ENCODE measurements at regions not wholly inside any gene's neighbourhood (a gene's known extent, or its start where the extent isn't known, plus 50 kb on each side); places are given as distances from the start of the nearest gene placed in this dataset.

GRCh38 chr5:2432076-2432920 lies 319.2 kb downstream of the IRX2 start:
- Mint-ChIP-seq H3K4me3 (no peak overlapping the region), H3K9me3 (no peaks in the 10 kb centered on the region), H3K36me3 (no peaks in the 10 kb centered on the region)

GRCh38 chr5:2430606-2431005 lies 320.9 kb downstream of the IRX2 start:
- Mint-ChIP-seq H3K4me3 (no peak overlapping the region), H3K27me3 (no peaks in the 10 kb centered on the region), H3K4me1 (no peaks in the 10 kb centered on the region), H3K9me3 (no peaks in the 10 kb centered on the region), H3K27ac (no peak overlapping the region), H3K36me3 (no peaks in the 10 kb centered on the region)
- no peak for ATAC-seq

More at GRCh38 chr5:2432076-2432920, 319.2 kb downstream of the IRX2 start:
- Mint-ChIP-seq H3K27me3 (no peaks in the 10 kb centered on the region), H3K4me1 (no peaks in the 10 kb centered on the region), H3K27ac (no peak overlapping the region)
- no peak for ATAC-seq

GRCh38 chr5:2427983-2428382 lies 323.5 kb downstream of the IRX2 start:
- Mint-ChIP-seq H3K9me3 (no peaks in the 10 kb centered on the region), H3K36me3 (no peaks in the 10 kb centered on the region), H3K27ac (no peak overlapping the region), H3K4me1 (no peaks in the 10 kb centered on the region), H3K4me3 (no peak overlapping the region), H3K27me3 (no peaks in the 10 kb centered on the region)
- ATAC-seq: no peak

- Mint-ChIP-seq H3K4me3 (no peak overlapping the region), H3K36me3 (no peaks in the 10 kb centered on the region), H3K27ac (no peak overlapping the region), H3K9me3 (peaks cover 4% of the 10 kb centered on the region), H3K4me1 (no peaks in the 10 kb centered on the region), H3K27me3 (no peaks in the 10 kb centered on the region)
- no peak for ATAC-seq
Observed at GRCh38 chr5:2423634-2424033, 327.8 kb downstream of the IRX2 start.

- H3K4me3 Mint-ChIP-seq: no peak overlapping the region
- H3K9me3 Mint-ChIP-seq: peaks cover 4% of the 10 kb centered on the region
- no peak overlapping the region for H3K27ac Mint-ChIP-seq
- H3K4me1 Mint-ChIP-seq: no peaks in the 10 kb centered on the region
- ATAC-seq: no peak
- no peaks in the 10 kb centered on the region for H3K27me3 Mint-ChIP-seq
- no peaks in the 10 kb centered on the region for H3K36me3 Mint-ChIP-seq
Observed at GRCh38 chr5:2417301-2417700, 334.2 kb downstream of the IRX2 start.

- H3K4me1 Mint-ChIP-seq: no peaks in the 10 kb centered on the region
- no peaks in the 10 kb centered on the region for H3K36me3 Mint-ChIP-seq
- ATAC-seq: no peak
- no peak overlapping the region for H3K4me3 Mint-ChIP-seq
- no peak overlapping the region for H3K27ac Mint-ChIP-seq
- no peaks in the 10 kb centered on the region for H3K27me3 Mint-ChIP-seq
- peaks cover 4% of the 10 kb centered on the region for H3K9me3 Mint-ChIP-seq
Observed at GRCh38 chr5:2415678-2416077, 335.8 kb downstream of the IRX2 start.

GRCh38 chr5:2410451-2410850 lies 341.0 kb downstream of the IRX2 start:
- H3K36me3 Mint-ChIP-seq: no peaks in the 10 kb centered on the region
- no peak for ATAC-seq
- H3K4me3 Mint-ChIP-seq: no peak overlapping the region
- peaks cover 3% of the 10 kb centered on the region for H3K9me3 Mint-ChIP-seq
- no peaks in the 10 kb centered on the region for H3K4me1 Mint-ChIP-seq
- no peaks in the 10 kb centered on the region for H3K27me3 Mint-ChIP-seq
- no peak overlapping the region for H3K27ac Mint-ChIP-seq

GRCh38 chr5:2403296-2403695 lies 348.2 kb downstream of the IRX2 start:
- ATAC-seq: no peak
- H3K4me1 Mint-ChIP-seq: no peaks in the 10 kb centered on the region
- peaks cover 5% of the 10 kb centered on the region for H3K9me3 Mint-ChIP-seq
- no peak overlapping the region for H3K27ac Mint-ChIP-seq
- H3K36me3 Mint-ChIP-seq: no peaks in the 10 kb centered on the region
- H3K27me3 Mint-ChIP-seq: no peaks in the 10 kb centered on the region
- H3K4me3 Mint-ChIP-seq: no peak overlapping the region

GRCh38 chr5:2399804-2400203 lies 351.7 kb downstream of the IRX2 start:
- Mint-ChIP-seq H3K9me3 (peaks cover 2% of the 10 kb centered on the region), H3K36me3 (no peaks in the 10 kb centered on the region), H3K4me1 (no peaks in the 10 kb centered on the region), H3K27me3 (no peaks in the 10 kb centered on the region), H3K27ac (no peak overlapping the region), H3K4me3 (no peak overlapping the region)
- ATAC-seq: no peak

GRCh38 chr5:2399096-2399495 lies 352.4 kb downstream of the IRX2 start:
- no peaks in the 10 kb centered on the region for H3K4me1 Mint-ChIP-seq
- no peaks in the 10 kb centered on the region for H3K27me3 Mint-ChIP-seq
- no peak overlapping the region for H3K4me3 Mint-ChIP-seq
- H3K9me3 Mint-ChIP-seq: peaks cover 2% of the 10 kb centered on the region
- no peaks in the 10 kb centered on the region for H3K36me3 Mint-ChIP-seq
- H3K27ac Mint-ChIP-seq: no peak overlapping the region
- ATAC-seq: no peak

GRCh38 chr5:2393556-2393955 lies 357.9 kb downstream of the IRX2 start:
- Mint-ChIP-seq H3K27ac (no peak overlapping the region), H3K27me3 (peaks cover 12% of the 10 kb centered on the region), H3K4me3 (no peak overlapping the region), H3K9me3 (peaks cover 5% of the 10 kb centered on the region), H3K4me1 (no peaks in the 10 kb centered on the region), H3K36me3 (no peaks in the 10 kb centered on the region)
- ATAC-seq: no peak

GRCh38 chr5:2391566-2391965 lies 359.9 kb downstream of the IRX2 start:
- H3K4me1 Mint-ChIP-seq: no peaks in the 10 kb centered on the region
- ATAC-seq: no peak
- H3K27ac Mint-ChIP-seq: no peak overlapping the region
- H3K4me3 Mint-ChIP-seq: no peak overlapping the region
- peaks cover 12% of the 10 kb centered on the region for H3K27me3 Mint-ChIP-seq
- H3K36me3 Mint-ChIP-seq: no peaks in the 10 kb centered on the region
- peaks cover 5% of the 10 kb centered on the region for H3K9me3 Mint-ChIP-seq

GRCh38 chr5:2391021-2391420 lies 360.5 kb downstream of the IRX2 start:
- H3K4me3 Mint-ChIP-seq: no peak overlapping the region
- no peak for ATAC-seq
- H3K27me3 Mint-ChIP-seq: peaks cover 12% of the 10 kb centered on the region
- no peak overlapping the region for H3K27ac Mint-ChIP-seq
- no peaks in the 10 kb centered on the region for H3K4me1 Mint-ChIP-seq
- H3K9me3 Mint-ChIP-seq: peaks cover 5% of the 10 kb centered on the region
- H3K36me3 Mint-ChIP-seq: no peaks in the 10 kb centered on the region

GRCh38 chr5:2388571-2388970 lies 362.9 kb downstream of the IRX2 start:
- Mint-ChIP-seq H3K4me1 (no peaks in the 10 kb centered on the region), H3K27ac (no peak overlapping the region), H3K4me3 (no peak overlapping the region), H3K36me3 (no peaks in the 10 kb centered on the region), H3K27me3 (peaks cover 11% of the 10 kb centered on the region), H3K9me3 (peaks cover 5% of the 10 kb centered on the region)
- no peak for ATAC-seq

GRCh38 chr5:2387634-2388325 lies 363.7 kb downstream of the IRX2 start:
- Mint-ChIP-seq H3K4me1 (no peaks in the 10 kb centered on the region), H3K4me3 (no peak overlapping the region), H3K27me3 (peaks cover 3% of the 10 kb centered on the region), H3K36me3 (no peaks in the 10 kb centered on the region), H3K27ac (no peak overlapping the region), H3K9me3 (peaks cover 5% of the 10 kb centered on the region)
- no peak for ATAC-seq

GRCh38 chr5:2387250-2387633 lies 364.2 kb downstream of the IRX2 start:
- Mint-ChIP-seq H3K27ac (no peak overlapping the region), H3K9me3 (peaks cover 3% of the 10 kb centered on the region), H3K4me1 (no peaks in the 10 kb centered on the region), H3K4me3 (no peak overlapping the region), H3K36me3 (no peaks in the 10 kb centered on the region), H3K27me3 (no peaks in the 10 kb centered on the region)
- ATAC-seq: no peak
